K562 (cell line): ENCODE measurements at regions not wholly inside any gene's neighbourhood (a gene's known extent, or its start where the extent isn't known, plus 50 kb on each side); places are given as distances from the start of the nearest gene placed in this dataset.

Experiments used
- SMAD4 ChIP-seq: fragments of 250-450 bp; sonication (Bioruptor Pico); conservative IDR thresholded peaks from 2 replicates; pipeline ENCODE4 v1.8.0; 2021; ENCODE audit warnings: inconsistent platforms, mild to moderate bottlenecking, moderate library complexity
- ZNF282 ChIP-seq: sonication (generic); formaldehyde crosslinking; IDR thresholded peaks from 2 replicates; pipeline ENCODE4 v1.8.1; 2023; ENCODE audit warnings: missing genetic modification reagents

DNA sequence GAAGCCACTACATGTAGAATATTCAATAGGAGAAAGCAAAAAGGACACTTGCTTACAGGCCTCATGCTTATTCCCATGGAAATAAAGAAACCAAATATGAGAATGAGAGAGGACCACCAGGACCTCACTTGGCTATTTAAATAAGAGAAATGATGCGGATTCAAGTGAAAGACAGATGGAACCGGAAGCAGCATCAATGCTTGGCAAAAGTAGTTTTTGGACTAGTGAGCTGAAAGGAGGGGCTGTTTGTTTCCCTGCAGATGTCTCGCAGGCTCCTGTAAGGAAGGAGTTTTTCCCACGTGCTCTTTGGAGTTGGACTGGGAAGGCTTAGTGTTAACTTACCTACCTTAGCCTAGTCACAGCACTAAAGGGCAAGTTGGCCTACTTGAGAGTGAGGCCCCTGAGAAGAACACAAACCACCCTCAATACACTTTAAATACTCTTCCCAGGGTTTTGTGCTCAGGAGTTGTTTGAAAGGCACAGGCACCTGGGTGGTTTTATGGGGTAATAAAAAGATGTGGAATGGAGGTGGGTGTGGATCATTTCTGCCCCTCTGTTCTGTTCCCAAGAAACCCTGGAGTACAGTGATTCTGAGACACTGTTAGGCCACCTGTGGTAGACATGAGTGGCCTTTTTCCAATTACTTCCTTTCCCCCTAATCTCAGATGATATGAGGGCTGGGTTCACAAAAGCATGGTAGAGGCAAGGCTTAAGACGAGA is 113.3 kb upstream of the C1GALT1C1 start:
- TF ChIP-seq ZNF282 (CRISPR knock-in tag) (no peak), SMAD4 (no peak)
